Fibroblast of lung (primary cell): ENCODE measurements at regions not wholly inside any gene's neighbourhood (a gene's known extent, or its start where the extent isn't known, plus 50 kb on each side); places are given as distances from the start of the nearest gene placed in this dataset.

Experiments used
- DNase-seq, 2 donors: peaks; one replicate each; pipeline versions ENCODE4 v3.0.0 to v3.0.0-alpha.2; 2010; ENCODE audit warnings: low read depth in 2 of 2
- H2AFZ ChIP-seq: 2 replicates; pipeline ENCODE4 v1.5.1; 2012; ENCODE audit warnings: low read length, control low read depth, inconsistent platforms
- H3K27ac ChIP-seq: 2 replicates; pipeline ENCODE4 v1.5.1; 2011; ENCODE audit warnings: low read length, control low read depth; ENCODE audit not compliant: insufficient read depth
- H3K27me3 ChIP-seq: 2 replicates; pipeline ENCODE4 v1.5.1; 2011; ENCODE audit warnings: mild to moderate bottlenecking, low read length; ENCODE audit not compliant: control insufficient read depth, insufficient read depth
- H3K36me3 ChIP-seq: 2 replicates; pipeline ENCODE4 v1.5.1; 2011; ENCODE audit warnings: low read length; ENCODE audit not compliant: control insufficient read depth, insufficient read depth
- H3K4me1 ChIP-seq: 2 replicates; pipeline ENCODE4 v1.5.1; 2011; ENCODE audit warnings: low read length; ENCODE audit not compliant: control insufficient read depth, insufficient read depth; ENCODE audit errors: extremely low read depth
- H3K4me2 ChIP-seq: 2 replicates; pipeline ENCODE4 v1.5.1; 2011; ENCODE audit warnings: low read length, control low read depth; ENCODE audit not compliant: insufficient read depth; ENCODE audit errors: extremely low read depth
- H3K4me3 ChIP-seq, 4 experiments: fragments of 200-600 bp in 1 of 4; sonication (generic) in 1 of 4; replicated peaks in 1 of 4; 2 replicates each; pipeline ENCODE4 v1.5.1; 2011 to 2016; ENCODE audit warnings: low read length in 4 of 4, low read depth in 3 of 4, mild to moderate bottlenecking in 3 of 4, control low read depth in 2 of 4, inconsistent platforms in 1 of 4, mixed read lengths in 1 of 4; ENCODE audit not compliant: insufficient read depth in 1 of 4; ENCODE audit errors: control extremely low read depth in 1 of 4
- H3K79me2 ChIP-seq: 2 replicates; pipeline ENCODE4 v1.5.1; 2012; ENCODE audit warnings: mild to moderate bottlenecking, low read length, inconsistent platforms; ENCODE audit not compliant: control insufficient read depth, insufficient read depth
- H3K9ac ChIP-seq: 2 replicates; pipeline ENCODE4 v1.5.1; 2011; ENCODE audit warnings: mild to moderate bottlenecking, low read length, control low read depth; ENCODE audit not compliant: insufficient read depth
- H3K9me3 ChIP-seq: 2 replicates; pipeline ENCODE4 v1.5.1; 2012; ENCODE audit warnings: low read depth, low read length; ENCODE audit not compliant: control insufficient read depth, insufficient read depth
- H4K20me1 ChIP-seq: 2 replicates; pipeline ENCODE4 v1.5.1; 2011; ENCODE audit warnings: low read length; ENCODE audit not compliant: control insufficient read depth, insufficient read depth; ENCODE audit errors: extremely low read depth
- EZH2 ChIP-seq: IDR thresholded peaks from 2 replicates; pipeline ENCODE4 v1.5.1; 2012; ENCODE audit warnings: low read length, control low read depth, mild to moderate bottlenecking; ENCODE audit errors: missing control alignments
- TF ChIP-seq, protein P1 (sequence below), 2 donors: IDR thresholded peaks in 1 of 2; conservative IDR thresholded peaks in 1 of 2; 1 replicate in 1 of 2; 2 replicates in 1 of 2; pipeline ENCODE4 v1.5.1; 2011 to 2012; ENCODE audit warnings: low read length in 2 of 2, control low read depth in 1 of 2, inconsistent platforms in 1 of 2, low read depth in 1 of 2, mild to moderate bottlenecking in 1 of 2

DNA sequence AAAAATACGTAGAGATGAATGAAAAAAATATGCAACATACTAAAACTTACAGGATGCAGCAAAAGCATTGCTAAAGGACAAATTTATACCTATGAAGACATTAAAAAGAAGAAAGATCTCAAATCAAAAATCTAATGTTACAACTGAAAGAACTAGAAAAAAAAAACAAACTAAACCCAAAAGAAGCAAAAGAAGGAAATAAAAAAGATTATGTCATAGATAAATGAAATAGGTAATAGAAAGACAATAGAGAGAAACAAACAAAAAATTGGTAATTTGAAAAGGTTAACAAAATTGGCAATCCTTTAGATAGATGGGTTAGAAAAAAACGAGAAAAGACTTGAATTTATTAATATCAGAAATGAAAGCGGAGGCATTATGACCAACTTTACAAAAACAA is 1000.2 kb downstream of the TLE4 start:
- Histone ChIP-seq H3K4me3 (no peak overlapping the region), H3K4me1 (no peaks in the 10 kb centered on the region), H4K20me1 (no peaks in the 10 kb centered on the region), H3K79me2 (no peaks in the 10 kb centered on the region), H3K27me3 (no peaks in the 10 kb centered on the region), H3K9ac (no peak overlapping the region), H3K9me3 (no peaks in the 10 kb centered on the region), H3K36me3 (no peaks in the 10 kb centered on the region), H3K4me2 (no peak overlapping the region), H3K27ac (no peak overlapping the region), H2AFZ (no peak overlapping the region)
- DNase-seq: no peak
- no peak for TF ChIP-seq EZH2
- TF ChIP-seq, protein P1, sequence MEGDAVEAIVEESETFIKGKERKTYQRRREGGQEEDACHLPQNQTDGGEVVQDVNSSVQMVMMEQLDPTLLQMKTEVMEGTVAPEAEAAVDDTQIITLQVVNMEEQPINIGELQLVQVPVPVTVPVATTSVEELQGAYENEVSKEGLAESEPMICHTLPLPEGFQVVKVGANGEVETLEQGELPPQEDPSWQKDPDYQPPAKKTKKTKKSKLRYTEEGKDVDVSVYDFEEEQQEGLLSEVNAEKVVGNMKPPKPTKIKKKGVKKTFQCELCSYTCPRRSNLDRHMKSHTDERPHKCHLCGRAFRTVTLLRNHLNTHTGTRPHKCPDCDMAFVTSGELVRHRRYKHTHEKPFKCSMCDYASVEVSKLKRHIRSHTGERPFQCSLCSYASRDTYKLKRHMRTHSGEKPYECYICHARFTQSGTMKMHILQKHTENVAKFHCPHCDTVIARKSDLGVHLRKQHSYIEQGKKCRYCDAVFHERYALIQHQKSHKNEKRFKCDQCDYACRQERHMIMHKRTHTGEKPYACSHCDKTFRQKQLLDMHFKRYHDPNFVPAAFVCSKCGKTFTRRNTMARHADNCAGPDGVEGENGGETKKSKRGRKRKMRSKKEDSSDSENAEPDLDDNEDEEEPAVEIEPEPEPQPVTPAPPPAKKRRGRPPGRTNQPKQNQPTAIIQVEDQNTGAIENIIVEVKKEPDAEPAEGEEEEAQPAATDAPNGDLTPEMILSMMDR (conservative IDR thresholded peaks at IDR 0.05 in 1 of 2, IDR thresholded peaks at IDR 0.05 in 1 of 2; ENCODE audit: low read depth in 1 of 2, low read length in 2 of 2): no peak

DNA sequence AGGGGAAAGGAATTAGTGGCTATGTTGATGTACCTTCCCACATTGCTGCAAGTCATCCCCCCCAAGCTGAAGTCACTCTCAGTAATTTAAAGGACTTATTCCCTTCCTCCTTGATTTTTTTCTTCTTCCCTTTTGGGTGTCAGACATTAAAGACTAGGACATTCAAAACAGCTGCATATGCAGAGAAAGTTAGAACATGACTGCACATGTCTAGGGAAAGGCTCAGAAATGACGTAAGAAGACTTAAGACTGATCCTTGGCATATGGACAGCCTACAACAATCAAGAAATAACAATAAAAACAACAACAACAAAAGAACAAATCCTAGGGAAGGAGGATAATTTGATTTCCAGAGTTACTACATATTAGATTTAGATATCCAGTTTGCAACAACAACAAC is 997.5 kb downstream of the TLE4 start:
- no peaks in the 10 kb centered on the region for H3K79me2 ChIP-seq
- no peak for DNase-seq
- no peaks in the 10 kb centered on the region for H3K27me3 ChIP-seq
- no peaks in the 10 kb centered on the region for H3K36me3 ChIP-seq
- no peak overlapping the region for H3K27ac ChIP-seq
- no peak overlapping the region for H2AFZ ChIP-seq
- H3K9me3 ChIP-seq: no peaks in the 10 kb centered on the region
- H3K4me2 ChIP-seq: no peak overlapping the region
- H3K4me3 ChIP-seq: no peak overlapping the region
- H3K9ac ChIP-seq: no peak overlapping the region
- no peak for TF ChIP-seq EZH2
- TF ChIP-seq, protein P1 (conservative IDR thresholded peaks at IDR 0.05 in 1 of 2, IDR thresholded peaks at IDR 0.05 in 1 of 2; ENCODE audit: low read depth in 1 of 2, low read length in 2 of 2): no peak
- H4K20me1 ChIP-seq: no peaks in the 10 kb centered on the region
- H3K4me1 ChIP-seq: no peaks in the 10 kb centered on the region

DNA sequence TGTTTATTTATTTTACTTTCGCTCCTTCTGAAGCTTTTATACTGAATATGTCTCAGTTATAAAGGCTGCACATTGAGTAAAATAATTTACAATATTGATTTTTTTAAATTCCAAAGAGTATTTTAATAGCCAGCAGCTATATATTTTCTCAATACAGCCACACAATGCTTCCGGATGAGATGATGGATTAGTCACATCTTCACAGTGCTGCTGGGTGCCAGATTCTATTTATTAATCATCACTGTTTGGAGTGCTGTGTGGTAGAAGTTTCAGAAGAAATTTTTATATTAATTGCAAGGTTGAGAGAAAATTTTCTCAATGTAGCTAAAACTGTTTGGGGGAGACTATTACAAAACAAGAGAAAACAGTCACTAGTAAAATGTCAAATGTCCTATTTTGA is 989.8 kb downstream of the TLE4 start:
- no peak for TF ChIP-seq EZH2
- TF ChIP-seq, protein P1 (conservative IDR thresholded peaks at IDR 0.05 in 1 of 2, IDR thresholded peaks at IDR 0.05 in 1 of 2; ENCODE audit: low read depth in 1 of 2, low read length in 2 of 2): no peak
- H3K27ac ChIP-seq: no peak overlapping the region

More for the DNA sequence above, 989.8 kb downstream of the TLE4 start:
- Histone ChIP-seq H2AFZ (no peak overlapping the region), H3K4me1 (no peaks in the 10 kb centered on the region), H4K20me1 (no peaks in the 10 kb centered on the region), H3K4me3 (no peak overlapping the region), H3K4me2 (no peak overlapping the region), H3K36me3 (no peaks in the 10 kb centered on the region), H3K79me2 (no peaks in the 10 kb centered on the region), H3K27me3 (no peaks in the 10 kb centered on the region), H3K9ac (no peak overlapping the region), H3K9me3 (no peaks in the 10 kb centered on the region)
- peak in 1 of 2 donors; percentile 3 for DNase-seq
